ENCODE measurements at regions not wholly inside any gene's neighbourhood (a gene's known extent, or its start where the extent isn't known, plus 50 kb on each side); places are given as distances from the start of the nearest gene placed in this dataset.
"Not testable (repeated sequence)": the region's sequence is repeated elsewhere in the genome, so short reads cannot be mapped to it uniquely, and the experiment has no call there.

GRCh38 chrX:151042842-151043241 lies 59.7 kb downstream of the HMGB3 start:
- no peak for DNase-seq (ENCODE audit: low read depth)

GRCh38 chrX:151066373-151066772 lies 83.2 kb downstream of the HMGB3 start:
- DNase-seq (ENCODE audit: low read depth) = not testable (repeated sequence)

DNA sequence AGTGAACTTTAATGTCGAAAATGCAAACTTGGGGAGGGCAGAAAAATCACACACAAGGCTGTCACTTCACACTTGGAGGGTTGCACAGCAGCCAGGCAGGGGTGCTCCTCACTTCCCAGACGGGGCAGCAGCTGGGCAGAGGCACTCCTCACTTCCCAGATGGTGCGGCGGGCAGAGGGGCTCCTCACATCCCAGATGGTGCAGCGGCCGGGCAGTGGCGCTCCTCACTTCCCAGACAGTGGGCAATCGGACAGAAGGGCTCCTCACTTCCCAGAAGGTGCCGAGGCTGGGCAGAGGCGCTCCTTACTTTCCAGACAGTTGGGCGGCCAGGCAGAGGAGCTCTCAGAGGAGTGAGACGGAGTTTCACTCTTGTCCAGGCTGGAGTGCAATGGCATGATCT lies 90.6 kb downstream of the HMGB3 start:
- DNase-seq (ENCODE audit: low read depth) = no peak

GRCh38 chrX:151081016-151081415 lies 95.4 kb upstream of the GPR50 start:
- no peak for DNase-seq (ENCODE audit: low read depth)

- peak; percentile 31 for DNase-seq (ENCODE audit: low read depth)
These were observed 94.1 kb upstream of the GPR50 start for GRCh38 chrX:151082077-151082948.

DNA sequence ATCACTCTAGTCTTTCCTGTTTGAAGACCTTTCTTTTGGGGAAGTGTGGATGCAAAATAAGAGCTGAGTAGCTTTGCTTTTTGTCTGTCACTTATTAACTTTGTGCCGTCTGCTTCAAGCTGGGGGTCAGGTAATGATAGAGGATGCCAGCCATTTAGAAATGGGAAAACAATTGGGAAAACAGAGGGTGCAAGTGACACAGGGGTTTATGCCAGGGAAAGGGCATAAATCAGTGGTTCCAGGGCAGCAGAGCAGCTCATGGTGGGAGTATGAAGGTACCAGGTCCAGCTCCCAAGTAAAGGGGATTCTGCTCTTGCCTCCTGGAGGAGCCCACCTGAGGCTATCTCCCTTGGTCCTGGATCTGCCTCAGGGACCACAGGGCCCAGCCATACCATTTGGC lies 91.9 kb upstream of the GPR50 start:
- no peak for DNase-seq (ENCODE audit: low read depth)

DNA sequence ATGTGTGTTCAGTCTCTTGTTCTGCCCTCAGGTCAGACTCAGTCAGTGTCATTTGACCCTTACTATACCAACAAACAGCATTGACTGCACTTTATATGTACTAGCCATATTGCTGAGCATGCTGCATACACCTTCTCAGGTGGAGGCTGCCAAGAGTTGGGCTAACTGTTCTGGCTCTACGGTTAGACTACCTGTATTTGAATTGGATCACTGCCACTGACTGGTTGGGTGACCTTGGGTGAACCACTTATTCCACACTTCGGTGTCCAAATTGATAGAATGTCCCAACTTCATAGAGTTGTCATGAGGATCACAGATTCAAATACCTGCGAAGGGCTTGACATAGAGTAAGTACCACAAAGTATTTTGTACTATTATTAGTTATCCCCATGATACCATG lies 91.2 kb upstream of the GPR50 start:
- no peak for DNase-seq (ENCODE audit: low read depth)

- DNase-seq (ENCODE audit: low read depth) = no peak
These were observed 88.2 kb upstream of the GPR50 start for GRCh38 chrX:151088221-151088620.

- DNase-seq (ENCODE audit: low read depth) = no peak
These were observed 77.4 kb upstream of the GPR50 start for GRCh38 chrX:151099001-151099400.

DNA sequence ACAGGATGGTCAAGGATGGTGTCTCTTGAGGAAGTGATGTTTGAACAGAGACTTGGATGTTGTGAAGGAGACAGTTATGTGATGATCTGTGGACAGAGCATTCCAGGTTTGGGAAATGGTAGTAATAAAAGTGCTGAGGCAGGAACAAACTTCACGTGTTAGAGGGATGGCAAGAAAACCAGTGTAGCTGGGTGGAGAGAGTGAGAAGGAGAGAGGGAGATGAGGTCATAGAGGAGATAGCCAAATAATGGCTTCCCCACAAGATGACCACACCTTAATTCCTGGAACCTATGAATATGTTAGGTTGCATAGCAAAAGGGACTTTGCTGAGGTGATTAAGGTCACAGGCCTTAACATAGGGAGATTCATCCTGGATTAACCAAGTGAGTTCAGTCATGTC lies 75.6 kb upstream of the GPR50 start:
- DNase-seq (ENCODE audit: low read depth) = no peak

DNA sequence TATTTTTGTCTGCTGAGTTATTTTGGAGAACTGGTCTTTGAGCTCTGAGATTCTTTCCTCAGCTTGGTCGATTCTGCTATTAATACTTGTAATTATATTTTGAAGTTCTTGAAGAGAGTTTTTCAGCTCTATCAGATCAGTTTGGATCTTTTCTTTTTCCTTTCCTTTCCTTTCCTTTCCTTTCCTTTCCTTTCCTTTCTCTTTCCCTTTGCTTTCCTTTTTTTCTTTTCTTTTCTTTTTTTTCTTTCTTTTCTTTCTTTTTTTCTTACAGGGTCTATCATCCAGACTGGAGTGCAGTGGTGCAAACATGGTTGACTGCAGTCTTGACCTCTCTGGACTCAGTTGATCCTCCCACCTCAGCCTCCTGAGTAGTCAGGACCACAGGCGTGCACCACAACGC lies 63.2 kb upstream of the GPR50 start:
- DNase-seq (ENCODE audit: low read depth) = not testable (repeated sequence)

All from iris pigment epithelial cell (primary cell).